ENCODE measurements at regions not wholly inside any gene's neighbourhood (a gene's known extent, or its start where the extent isn't known, plus 50 kb on each side); places are given as distances from the start of the nearest gene placed in this dataset.

GRCh38 chr12:38162013-38162412, 154.6 kb upstream of the ALG10B start:
- TF ChIP-seq CTCF (IDR thresholded peaks at IDR 0.05) (no peak), EZH2 (IDR thresholded peaks at IDR 0.05) (no peak), EZH2phosphoT487 (IDR thresholded peaks at IDR 0.05) (no peak)
